A204.1 (cell line): ENCODE measurements at regions not wholly inside any gene's neighbourhood (a gene's known extent, or its start where the extent isn't known, plus 50 kb on each side); places are given as distances from the start of the nearest gene placed in this dataset.

Experiments used
- FAIRE-seq: peaks from 2 replicates; lab custom pipeline; 2012; peaks lifted over from hg19 to GRCh38; lab: Jason Lieb, UNC

DNA sequence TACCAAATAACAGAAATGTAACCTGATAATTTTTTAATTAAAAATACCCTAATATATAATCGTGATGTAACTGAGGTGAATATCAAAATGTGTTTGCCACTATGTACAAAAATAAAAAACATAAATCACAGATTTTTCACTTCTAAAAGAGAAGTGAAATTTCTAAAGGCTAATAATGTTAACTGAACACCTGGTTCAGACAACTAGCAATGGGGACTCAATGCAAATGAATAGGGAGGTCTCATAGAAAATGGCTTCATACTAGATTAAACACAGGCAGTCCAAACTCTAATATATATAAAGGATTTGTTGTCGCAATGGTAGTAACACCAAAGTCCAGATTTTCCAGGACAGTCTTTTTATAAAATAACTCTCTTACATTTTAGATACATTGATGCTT lies 365.4 kb upstream of the ATP2B1 start:
- no peak for FAIRE-seq

DNA sequence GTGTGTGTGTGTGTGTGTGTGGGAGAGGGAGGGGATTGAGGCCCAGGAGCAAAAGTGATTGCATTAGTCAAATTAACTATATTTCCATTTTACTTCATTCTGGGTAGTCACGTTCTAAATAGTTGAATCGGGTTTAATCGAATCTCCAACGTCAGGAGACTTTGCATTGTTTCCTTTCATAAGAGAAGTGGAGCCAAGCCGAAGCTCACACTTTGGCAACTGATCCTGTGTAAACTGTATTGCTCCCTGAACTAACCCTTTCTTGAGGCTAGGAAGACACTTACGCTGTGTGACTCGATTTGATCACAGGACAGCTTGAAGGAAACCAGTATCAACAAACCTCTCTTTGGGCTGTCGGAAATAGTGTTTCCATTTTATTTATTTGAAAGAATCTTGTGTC lies 363.4 kb upstream of the ATP2B1 start:
- FAIRE-seq = no peak

DNA sequence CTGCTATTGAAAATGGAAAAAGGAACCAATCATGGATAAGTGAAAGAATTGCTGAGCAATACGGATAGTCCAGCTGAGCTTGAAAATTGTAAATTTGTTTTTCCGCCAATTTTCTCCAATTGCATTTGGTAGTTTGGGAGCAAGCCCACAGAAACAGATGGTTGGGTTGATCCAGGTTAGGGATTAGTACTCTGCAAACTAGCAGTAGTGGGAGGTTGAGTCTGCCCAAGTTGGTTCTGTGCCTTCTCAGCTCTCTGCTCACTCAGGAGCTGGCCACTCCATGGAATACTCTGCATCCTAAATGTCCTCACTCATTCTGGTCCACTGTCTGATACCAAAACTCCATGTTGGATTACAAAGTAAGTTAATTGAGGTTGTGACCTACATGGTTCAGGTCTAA lies 361.1 kb upstream of the ATP2B1 start:
- no peak for FAIRE-seq

DNA sequence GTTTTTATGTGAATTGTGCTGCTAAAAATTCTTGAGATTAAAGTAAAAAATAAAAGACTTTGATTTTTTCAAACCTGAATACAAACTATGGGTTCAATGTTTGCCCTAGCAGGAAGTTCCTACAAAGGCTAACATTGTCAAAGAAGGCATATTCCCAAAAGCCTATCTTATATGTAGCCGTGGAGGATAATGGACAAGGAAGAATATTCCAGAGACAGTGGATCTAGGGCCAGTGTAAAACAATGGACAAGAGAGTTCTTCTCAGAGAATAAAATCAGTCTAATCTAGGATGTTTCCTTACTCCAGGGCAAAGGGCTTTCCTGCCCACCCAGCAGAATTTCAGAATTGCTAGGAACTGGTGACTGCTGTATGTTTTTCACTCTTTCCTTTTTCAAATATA lies 359.2 kb upstream of the ATP2B1 start:
- FAIRE-seq = no peak

DNA sequence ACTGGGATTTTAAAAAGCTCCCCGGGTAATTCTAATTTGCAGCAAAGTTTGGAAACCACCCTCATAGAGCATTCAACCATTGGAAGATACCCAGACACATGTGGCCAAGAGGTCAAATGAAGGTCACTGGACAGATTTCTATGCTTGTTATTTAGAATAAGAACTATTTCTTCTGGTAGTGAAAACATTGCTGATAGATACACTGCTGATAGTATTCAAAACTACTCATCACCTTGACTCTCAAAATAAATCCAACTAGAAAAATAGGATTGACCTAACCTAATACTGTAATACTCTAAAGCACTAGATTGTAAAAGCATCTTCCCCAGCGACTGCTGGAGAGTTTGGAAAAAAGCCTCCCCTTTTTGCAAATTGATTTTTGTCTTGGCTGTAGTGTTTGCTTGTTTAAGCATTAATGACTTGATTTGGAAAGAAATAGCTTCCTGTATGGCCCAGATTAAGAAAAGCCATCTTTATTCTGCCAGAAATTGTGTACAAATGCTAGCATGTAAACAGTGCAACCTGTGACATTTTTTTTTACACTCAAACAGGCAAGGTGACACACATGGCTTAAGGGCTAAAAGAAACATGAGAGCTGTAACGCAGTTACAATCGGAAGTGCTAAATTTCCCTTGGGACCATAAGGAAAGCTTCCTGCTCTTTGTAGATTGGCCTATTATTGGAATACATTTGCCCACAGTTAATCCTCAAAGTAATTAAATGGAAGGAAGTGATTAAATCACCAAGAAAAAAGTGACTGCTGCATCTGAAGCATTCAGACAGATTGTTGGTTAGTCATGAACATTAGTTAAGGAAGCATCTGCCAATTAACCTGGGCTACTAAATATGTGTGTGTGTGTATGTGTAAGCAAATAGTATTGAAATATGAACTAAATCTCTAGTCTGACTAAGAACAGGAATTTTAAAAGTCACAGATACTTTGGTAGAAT lies 356.5 kb upstream of the ATP2B1 start:
- FAIRE-seq = no peak

DNA sequence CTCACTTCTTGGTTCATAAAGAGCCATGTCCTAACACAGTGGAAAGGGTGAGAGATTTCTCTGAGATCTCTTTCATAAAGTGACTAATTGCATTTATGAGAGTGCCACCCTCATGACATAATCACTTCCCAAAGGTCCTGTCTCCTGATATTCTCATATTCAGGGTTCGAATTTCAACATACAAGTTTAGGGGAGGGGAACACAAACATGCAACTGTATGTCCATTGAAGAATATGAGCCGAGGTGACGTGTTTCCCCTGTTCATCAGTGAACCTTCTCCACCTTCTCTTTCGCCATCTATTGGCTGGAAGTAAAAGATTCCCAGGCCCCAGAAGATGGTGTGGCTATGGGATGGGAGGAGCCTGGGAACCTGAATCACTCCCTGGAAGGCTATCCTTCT lies 354.2 kb upstream of the ATP2B1 start:
- FAIRE-seq = no peak

DNA sequence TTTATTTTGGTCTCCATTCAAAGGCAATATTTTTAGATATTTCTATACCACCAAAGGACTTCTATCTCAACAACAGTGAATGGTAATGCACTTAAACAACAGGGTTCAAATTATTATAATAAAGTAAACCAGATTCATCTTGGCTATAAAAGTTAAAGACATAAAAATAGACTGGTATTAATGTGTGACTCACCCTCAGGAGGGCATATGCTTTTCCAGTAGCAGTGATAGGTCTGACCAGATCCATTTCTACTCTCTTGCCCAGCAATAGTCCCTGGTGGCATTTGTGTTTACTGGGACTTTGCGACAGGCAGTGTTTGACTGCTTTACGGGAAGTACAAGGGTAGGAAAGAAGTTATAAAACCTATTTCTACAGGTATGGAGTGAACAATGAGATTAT lies 353.2 kb upstream of the ATP2B1 start:
- no peak for FAIRE-seq

DNA sequence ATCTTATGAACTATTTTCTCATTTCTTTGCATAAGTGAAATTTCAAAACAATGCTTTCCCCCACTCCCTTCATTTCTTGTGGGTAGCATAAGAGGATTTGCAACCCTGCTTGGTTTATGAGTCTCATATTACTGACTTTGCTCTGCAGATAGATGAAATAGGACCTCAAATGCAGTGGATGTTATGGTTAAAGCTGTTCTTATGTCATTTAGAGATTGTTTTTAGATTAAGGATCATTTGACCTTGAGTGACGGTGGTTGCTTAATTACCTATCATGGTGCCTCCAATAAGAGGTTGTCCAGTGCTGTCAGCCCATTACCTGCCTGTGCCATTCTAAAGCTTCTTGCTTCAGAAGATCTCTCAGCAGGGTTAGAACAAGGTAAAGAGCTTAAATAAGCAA lies 351.4 kb upstream of the ATP2B1 start:
- FAIRE-seq = no peak

DNA sequence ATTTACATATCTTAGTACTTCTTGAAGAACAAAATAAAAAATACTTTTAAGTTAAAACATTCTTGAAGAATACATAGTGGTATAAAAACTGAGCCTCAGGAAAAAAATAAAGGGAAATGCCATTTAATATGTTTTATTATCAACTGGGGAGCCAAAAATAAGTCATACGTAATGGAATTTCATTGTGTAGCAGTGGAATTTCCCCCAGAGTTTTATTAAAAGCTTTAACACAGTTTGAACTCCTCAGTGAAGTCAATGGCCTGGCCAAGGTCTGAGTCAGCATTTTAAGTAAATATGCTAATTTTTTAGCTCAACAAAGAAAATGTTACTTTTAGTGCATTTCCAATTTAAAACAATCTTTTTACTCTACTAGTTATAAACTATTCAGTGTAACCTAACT lies 350.1 kb upstream of the ATP2B1 start:
- FAIRE-seq = no peak

DNA sequence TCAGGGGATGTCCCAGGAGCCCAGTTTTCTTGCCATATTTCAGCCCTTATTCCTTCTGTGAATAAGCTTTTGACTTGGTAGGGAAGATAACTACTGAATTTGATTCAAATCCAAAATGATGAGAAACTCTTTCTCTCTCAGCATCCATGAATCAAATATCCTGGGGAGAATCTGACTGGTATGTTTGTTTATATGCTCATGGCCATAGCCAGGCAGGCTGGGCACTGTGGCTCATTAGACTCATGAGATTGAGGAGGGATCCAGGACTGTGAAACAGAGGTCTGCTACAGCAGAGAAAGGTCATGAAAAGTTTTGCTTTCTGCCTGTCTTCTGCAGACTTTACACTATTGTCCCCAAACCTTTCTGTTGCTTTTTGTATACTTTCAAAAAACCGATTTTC lies 346.4 kb upstream of the ATP2B1 start:
- FAIRE-seq = no peak

DNA sequence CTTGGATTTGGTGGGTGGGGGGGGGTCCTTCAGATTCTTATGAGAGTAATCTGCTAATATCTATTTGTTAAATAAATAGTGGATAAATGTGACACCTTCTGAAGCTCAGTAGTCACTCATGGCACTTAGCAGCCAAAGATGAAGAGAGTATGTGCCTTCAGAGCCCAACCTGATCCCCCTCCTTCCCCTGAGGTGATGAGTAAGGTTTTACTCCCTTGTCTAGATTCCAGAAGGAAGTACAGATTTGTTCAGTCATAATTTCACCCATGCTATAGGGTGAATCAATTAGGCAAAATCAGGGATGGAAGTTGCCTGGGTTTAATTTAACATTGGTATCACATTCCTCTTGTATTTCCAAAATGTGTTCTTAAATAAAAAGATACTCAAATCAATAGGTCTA lies 340.3 kb upstream of the ATP2B1 start:
- no peak for FAIRE-seq

DNA sequence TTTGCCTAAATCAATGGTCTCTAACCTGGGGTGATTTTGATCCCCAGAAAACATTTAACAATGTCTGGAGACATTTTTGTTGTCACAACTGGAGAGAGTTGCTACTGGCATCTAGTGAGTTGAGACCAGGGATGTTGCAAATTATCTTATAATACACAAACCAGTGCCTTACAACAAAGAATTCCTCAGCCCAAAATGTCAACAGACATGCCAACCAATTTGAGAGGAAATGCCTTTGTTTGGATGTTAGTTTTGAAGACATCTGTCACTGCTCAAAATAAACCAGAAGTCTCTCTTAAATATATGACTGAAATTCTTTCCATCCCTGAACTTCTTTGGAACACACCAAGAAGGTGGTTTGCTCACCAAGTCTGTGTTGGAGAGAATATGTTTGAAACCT lies 336.9 kb upstream of the ATP2B1 start:
- FAIRE-seq = no peak

DNA sequence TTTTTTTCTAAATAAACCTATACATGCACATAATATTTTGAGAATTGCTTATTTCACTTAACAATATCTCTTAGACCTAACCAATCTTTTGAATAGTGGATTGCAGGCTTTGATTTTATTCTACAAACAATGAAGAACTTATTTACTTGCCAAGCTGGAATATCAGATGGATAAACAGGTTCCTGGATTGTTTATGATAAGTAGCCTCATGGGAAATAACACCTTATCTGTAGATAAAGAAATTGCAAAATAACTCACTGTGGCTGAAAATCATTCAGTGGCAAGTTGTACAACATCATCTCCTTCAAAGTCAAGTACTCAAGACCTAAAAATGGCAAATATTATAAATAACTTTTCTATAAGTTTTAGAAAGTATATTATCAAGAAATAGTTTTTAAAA lies 335.4 kb upstream of the ATP2B1 start:
- FAIRE-seq = peak; percentile 48

DNA sequence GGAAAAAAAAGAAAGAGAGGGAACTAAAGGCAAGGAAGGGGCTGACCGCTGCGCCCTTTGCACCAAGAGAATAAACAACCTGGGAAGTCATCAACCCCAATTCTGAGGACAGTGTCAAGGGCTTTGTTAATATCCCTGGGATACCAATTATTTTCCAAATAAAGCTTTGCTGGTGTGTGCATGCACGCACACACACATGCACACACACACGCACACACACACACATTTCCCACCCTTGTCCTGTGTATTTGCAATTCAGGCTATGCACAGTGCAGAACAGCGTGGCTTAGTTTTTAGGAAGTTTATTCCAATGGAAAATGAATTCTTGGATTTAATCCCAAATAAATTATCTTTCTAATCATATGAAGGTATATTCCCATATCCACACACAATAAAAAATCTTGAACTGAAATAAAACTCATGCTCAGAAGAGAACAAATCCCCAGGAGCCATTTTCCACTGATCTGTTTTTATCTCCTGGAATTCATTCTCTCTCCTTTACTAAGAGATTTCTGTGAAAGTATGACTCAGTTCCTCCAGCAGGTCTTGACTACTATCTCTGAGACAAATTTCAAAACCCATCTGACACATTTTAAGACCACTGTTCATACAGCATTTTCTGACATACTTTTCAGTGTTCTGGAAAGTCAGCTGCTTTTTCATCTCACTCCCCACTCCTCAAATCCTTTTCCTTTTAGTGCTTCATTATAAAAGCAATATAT lies 334.4 kb upstream of the ATP2B1 start:
- no peak for FAIRE-seq

DNA sequence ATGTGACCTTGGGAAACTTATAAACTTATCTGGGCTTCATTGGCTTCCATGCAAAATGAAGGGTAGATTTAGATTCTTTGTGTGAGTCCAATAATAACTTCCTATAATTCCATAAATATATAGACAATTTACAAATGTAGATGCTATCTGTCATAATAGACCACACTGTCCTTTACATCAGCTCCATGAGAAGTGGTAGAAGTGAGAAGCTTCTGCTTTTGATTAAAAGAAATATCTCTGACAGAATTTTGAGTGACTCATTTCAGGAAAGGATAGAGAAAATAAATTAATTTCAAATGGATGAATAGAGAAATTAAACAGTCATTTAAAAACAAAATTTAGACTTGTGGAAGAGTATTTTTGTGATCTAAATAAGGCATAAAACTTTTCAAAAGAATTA lies 329.7 kb upstream of the ATP2B1 start:
- FAIRE-seq = no peak

DNA sequence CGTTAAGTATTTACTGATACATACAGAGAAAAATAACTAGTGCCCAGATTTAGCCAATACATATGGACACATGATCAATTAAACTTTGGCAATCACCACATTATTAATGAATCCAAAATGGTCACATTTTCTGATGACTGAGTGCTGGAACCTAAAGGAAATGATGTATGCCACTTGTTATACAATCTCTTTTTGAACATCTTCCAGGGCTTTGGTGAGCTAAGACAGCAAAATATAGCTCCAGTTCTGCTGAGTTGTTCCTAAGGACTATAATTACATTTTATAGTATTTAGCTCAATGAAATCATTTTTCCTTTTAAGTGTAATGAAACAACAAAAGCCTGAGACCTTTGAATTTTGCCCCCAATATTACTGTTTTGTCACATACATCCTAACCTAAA lies 329.1 kb upstream of the ATP2B1 start:
- FAIRE-seq = no peak

DNA sequence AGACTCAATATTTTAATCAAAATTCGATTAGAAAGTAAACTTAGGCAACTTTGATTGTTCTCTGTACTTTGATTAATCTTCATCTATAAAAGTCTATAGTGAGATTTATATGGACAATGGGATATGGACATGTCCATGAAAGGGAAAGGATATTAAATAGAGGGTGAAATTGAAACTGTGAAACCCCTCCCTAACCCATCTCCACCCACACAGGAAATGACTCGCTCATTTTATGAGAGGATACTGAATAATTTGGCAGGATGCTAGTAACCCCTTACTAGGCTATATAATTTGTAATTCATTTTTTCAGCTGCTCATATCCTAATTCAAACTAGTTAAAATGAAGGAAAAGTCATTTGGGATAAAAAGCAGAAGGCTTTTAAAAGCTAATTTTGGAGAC lies 328.0 kb upstream of the ATP2B1 start:
- FAIRE-seq = no peak

DNA sequence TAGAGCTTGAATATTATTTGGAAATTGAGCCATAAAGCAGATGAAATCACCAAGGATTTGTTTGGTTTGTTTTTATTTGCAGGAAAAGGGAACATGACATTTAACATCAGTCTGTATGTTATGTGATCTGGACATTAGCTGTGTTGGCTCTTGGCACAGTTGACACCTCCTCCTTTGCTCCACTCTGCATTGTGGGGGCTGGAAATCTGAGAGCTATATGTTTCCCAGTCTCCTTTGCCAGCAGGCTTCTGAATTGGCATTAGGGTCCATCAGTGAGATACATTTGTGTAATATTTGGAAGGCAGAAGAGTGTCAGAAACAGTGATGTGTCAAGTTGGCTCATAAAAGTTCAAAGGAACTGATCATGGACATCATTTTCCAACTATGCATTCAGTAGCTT lies 322.1 kb upstream of the ATP2B1 start:
- no peak for FAIRE-seq

DNA sequence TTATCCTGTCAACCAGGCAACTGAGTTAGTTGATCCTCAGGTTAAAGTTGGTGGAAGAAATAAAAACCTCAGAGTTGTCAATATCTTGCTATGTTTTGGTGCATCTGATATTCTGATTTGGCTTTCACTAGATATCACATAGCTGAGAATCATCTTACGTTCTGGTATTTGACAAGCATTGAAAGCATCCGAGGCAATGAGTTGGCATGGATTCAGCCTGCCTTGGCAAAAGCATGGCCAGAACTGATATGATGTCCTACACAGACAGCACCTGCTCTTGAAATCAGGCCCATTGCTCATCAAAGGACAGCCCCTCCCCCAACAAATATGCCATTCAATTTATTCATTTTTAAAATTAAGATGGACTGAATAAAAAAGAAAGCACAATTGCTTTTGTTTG lies 320.7 kb upstream of the ATP2B1 start:
- FAIRE-seq = no peak

DNA sequence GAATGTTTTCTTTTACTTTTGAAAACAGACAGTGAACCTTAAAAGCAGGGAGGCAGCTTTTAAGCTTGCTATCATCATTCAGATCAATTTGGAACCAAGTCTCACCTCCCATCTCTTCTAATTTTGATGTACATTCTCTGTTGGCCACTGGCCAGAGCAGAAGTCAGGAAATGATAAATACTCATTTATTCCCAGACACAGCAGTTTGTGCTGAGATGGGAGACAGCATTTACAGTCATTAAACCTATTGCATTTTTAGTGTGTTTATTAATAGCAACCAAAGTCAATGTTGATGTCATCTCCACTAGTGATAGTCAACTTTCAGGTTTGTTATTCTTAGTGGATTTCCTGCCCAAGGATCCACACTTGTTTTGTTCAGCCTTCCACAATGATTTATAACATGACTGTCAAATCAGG lies 320.0 kb upstream of the ATP2B1 start:
- no peak for FAIRE-seq

DNA sequence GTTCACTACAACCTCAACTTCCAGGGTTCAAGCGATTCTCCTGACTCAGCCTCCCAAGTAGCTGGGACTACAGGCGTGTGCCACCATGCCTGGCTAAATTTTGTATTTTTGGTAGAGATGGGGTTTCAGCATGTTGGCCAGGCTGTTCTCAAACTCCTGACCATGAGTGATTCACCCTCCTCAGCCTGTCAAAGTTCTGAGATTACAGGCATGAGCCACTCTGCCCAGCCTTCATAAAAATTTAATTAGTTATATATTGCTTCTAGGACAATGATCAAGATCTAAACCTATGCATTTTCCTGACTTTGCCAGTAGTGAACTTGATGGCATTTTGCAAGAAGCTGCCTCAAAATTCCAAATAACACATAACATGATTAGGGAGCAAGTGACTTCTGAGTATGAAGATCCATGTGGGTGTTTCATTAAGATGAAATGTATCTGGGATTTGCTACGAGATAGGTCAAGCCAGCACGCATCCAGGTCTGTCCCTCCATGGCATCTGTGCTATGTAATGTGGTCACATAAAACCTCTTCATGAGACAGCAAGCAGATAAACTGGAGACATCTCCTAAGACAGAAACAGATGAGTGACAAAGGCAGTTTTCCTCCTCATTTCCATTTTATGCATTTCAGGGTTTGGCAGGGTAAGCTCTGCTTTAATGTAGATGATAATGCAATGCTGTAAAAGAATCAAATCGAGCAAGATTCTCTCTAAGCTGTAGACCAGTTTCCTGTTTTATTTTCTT lies 319.4 kb upstream of the ATP2B1 start:
- FAIRE-seq = no peak

DNA sequence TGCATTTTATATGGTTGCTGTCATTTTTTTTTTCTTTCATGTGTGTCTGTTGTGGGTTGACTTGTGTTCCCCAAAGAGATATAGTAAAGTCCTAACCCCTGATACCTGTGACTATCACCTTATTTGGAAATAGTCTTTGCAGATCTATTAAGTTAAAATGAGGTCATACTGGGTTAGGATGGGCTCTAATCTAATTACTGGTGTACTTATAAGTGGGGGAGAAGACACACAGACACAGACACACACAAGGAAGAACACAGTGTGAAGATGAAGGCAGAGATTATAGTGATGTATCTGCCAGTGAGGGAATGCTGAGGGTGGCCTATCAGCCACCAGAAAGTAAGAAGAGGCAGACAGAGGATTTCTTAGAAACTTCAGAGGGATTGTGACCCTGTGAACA lies 318.4 kb upstream of the ATP2B1 start:
- no peak for FAIRE-seq

DNA sequence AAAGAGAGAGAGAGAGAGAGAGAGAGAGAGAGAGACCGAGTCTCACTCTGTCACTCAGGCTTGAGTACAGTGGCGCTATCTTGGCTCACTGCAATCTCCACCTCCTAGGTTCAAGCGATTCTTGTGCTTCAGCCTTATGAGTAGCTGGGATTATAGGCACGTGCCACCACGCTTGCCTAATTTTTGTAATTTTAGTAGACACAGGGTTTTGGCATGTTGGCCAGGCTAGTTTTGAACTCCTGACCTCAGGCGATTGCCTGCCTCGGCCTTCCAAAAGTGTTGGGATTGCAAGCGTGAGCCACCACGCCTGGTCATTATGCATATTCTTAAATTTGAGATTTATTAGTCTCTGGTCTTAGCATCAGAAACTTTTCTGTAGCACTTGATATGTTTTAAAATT lies 317.9 kb upstream of the ATP2B1 start:
- no peak for FAIRE-seq
